HEK293 (cell line): ENCODE measurements at regions not wholly inside any gene's neighbourhood (a gene's known extent, or its start where the extent isn't known, plus 50 kb on each side); places are given as distances from the start of the nearest gene placed in this dataset.

Experiments
- OVOL3 ChIP-seq: fragments of 450-650 bp; formaldehyde crosslinking; IDR thresholded peaks from 2 replicates; pipeline ENCODE4 v1.5.1; 2016; ENCODE audit warnings: missing biosample characterization, missing genetic modification characterization
- ZNF274 ChIP-seq, 2 experiments: fragments of 200-500 bp in 1 of 2; fragments of 450-650 bp in 1 of 2; sonication (Bioruptor generic) in 1 of 2; formaldehyde crosslinking in 1 of 2; IDR thresholded peaks; 2 replicates each; pipeline versions ENCODE4 v1.5.1 to v1.6.1; 2014 to 2016; ENCODE audit warnings: borderline replicate concordance in 1 of 2, inconsistent platforms in 1 of 2, low read length in 1 of 2, missing biosample characterization in 1 of 2, missing genetic modification characterization in 1 of 2
- ZNF660 ChIP-seq: fragments of 450-650 bp; IDR thresholded peaks from 2 replicates; pipeline ENCODE4 v1.5.1; 2018; ENCODE audit warnings: missing biosample characterization, mild to moderate bottlenecking, missing genetic modification characterization
- ZNF785 ChIP-seq: fragments of 450-650 bp; formaldehyde crosslinking; IDR thresholded peaks from 2 replicates; pipeline ENCODE4 v1.5.1; 2016; ENCODE audit warnings: missing biosample characterization, missing genetic modification characterization

GRCh38 chr5:162858770-162859169, 578.6 kb upstream of the CCNG1 start:
- TF ChIP-seq OVOL3 (no peak), ZNF274 (IDR thresholded peaks at IDR 0.05; ENCODE audit: low read length) (no peak), ZNF274 (tag by site-specific recombination; IDR thresholded peaks at IDR 0.05; ENCODE audit: borderline replicate concordance) (no peak), ZNF785 (tag by site-specific recombination) (no peak), ZNF660 (tag by site-specific recombination) (no peak)
